ENCODE measurements at regions not wholly inside any gene's neighbourhood (a gene's known extent, or its start where the extent isn't known, plus 50 kb on each side); places are given as distances from the start of the nearest gene placed in this dataset.

DNA sequence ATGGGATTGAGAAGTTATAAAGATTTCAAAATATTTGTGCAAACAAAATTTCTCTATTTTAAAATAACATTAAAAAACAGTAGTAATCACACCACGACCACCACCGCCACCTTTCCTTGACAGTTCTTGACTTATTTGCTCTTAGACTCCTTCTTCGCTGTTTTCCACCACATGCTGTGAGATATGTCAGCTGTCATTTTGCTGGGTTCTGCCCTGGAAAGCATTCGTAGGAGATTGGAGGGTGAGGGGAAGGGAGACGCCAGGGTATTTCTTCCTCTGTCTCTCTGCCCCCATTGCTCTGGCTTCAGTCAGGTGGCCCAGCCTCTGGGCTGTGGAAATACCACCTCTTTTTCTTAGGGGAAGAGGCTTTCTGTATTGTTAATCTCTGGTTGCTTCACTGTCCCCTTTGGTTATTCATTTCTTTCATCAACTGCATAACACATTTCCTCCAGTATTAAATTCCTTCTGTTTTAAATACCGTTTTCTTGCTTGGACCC is 186.2 kb downstream of the NEDD1 start:
- no peak for DNase-seq (ENCODE audit: low read depth in 2 of 2)

DNA sequence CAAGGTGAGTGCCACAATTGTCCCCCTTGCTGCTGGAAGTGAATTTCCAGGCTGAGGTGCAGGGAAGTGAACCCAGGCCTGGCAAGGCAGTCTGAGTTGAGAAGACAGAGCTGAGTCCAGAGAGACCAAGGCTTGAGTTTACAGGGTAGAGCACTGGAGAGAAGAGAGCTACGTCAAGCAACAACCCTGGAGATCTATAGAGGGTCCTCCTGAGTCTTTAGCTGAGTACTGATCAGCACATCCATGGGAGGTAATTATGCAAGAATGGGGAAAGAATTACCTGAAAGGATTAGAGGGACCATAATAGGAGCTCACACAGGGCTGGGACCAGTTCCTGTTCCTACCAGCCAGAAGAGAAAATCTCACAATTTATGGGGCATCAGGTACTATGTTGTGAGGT is 190.7 kb downstream of the NEDD1 start:
- DNase-seq (ENCODE audit: low read depth in 2 of 2), result no peak

DNA sequence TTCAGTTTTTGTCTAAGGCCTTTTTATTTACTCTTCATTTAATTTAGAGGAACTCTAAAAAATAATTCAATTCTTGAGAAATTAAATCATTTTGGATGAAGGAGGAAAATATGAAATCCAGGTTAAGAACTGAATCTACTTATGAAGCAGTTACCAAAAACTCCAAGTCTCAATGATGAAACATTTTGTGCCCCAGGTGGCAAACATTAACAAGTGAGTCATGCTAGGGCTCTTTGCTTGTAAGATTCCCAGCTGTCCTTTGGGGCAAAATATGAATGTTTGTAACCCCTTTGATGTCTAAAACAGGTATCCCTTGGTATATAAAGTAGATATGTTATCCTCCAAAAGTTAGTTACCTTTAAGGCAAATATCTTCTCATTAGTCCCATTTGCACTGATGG is 202.4 kb downstream of the NEDD1 start:
- DNase-seq (ENCODE audit: low read depth in 2 of 2), result no peak

DNA sequence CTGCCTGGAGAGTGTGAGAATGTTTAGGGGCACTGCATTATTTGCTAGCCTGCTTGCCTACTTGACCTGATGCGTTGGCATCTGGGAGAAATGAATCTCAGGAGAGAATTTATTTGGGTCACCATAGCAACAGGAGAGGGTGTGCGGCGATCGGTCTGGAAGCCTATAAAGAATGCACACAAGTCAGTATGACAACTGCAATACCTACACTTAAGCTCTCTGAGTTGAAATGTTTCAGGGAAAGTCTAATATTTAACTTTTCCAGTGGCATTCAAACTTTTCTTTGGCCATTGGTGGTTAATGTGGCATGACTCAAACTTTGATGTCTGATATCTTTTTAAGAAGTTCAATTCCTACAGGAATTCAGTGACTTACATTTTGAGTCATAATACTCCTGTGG is 205.1 kb downstream of the NEDD1 start:
- no peak for DNase-seq (ENCODE audit: low read depth in 2 of 2)

DNA sequence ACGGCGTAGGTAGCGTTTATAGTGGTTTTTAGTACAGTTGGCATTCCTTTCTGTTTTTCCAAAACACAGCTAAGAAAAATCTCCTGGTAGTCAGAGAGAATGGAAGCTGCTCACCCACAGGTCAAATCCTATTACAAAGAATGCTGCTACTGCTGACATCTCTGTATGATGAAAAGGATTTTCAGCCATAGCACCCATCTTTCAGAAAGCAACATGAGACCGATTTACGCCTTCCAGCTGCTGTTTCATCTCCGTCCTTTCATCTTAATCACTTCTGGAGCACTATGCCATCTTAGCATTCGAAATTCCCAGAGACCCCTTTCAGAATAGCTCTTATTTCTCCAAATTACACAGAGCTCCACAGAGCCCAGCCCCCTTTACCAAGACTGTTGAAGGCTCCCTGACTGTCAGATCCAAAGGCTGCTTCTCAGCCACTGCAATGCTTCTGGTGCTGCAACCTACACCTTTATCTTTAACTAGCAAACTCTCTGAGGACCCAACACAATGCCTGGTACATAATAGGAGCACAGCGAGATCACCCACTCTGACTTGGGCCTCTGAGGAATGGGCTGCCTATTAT is 211.8 kb downstream of the NEDD1 start:
- no peak for DNase-seq (ENCODE audit: low read depth in 2 of 2)

DNA sequence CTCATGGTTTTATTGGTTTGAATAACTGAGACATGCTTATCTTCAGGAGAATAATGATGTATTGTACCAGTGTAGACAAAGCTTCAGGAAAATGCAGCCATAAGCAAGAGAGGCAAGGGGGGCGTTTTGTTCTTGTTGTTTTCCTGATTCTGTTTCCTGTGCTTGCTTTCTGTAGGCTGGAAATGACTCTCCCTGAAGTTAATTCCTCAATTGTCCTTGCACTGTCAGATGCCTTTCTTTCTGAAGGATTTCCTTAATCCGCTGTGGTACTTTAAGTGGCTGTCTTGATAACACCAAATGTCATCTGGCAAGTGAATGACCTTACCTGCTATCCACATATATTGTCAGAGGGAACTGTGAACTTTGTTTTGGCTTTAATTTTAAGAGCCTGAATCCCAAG is 220.0 kb downstream of the NEDD1 start:
- DNase-seq (ENCODE audit: low read depth in 2 of 2), result no peak

DNA sequence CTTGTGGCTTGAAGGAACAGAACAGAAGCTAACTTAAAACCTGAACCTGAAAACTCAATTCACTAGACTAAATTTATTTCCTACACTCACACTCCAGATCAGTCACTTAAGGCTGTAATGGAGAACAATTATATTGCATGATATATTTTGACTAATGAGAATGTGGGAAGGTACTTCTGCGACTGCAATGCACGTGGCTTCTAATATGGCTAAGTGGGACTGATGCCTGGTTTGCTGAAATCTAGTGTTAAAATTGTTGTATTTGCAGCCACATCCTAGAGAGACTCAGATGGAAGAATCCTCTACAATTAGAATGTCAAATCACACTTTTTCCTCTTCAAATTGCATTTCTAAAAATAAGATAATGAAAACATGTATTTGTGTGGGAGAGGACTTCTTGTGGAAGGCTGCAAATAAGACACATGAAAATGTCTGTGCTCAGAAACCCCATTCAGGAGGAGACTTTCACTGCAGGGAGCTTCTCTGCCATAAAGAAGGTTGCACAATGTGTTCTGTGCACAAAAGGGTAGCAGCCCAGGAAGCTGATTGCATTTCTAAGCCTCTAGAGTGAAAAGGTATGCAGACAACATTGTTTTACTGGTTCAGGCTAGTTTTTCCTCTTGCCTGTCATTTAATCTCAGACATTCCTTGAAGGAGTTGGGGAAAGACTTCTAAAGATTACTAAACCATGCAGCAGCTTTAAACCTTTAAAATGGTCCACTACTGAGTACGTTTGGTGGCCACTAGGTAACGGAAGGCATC is 224.3 kb downstream of the NEDD1 start:
- no peak for DNase-seq (ENCODE audit: low read depth in 2 of 2)

DNA sequence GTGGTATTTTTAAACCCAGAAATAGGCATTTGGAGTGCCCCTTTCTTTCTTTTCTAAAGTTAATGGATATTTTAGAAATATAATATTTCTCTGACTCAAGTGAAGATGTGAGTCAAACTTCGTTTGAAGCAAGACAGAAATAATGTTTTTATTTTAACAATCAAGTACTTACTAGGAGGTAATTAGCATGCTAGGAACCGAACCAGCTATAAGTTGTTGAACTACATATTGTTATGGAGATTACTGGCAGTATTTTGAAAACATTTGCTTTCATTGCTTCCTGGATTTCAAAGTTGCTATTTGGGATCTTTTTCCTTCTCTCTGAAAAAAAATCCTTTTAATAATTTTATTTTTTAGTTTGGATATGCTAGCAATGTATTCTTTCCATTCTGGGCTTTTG is 225.2 kb downstream of the NEDD1 start:
- no peak for DNase-seq (ENCODE audit: low read depth in 2 of 2)

DNA sequence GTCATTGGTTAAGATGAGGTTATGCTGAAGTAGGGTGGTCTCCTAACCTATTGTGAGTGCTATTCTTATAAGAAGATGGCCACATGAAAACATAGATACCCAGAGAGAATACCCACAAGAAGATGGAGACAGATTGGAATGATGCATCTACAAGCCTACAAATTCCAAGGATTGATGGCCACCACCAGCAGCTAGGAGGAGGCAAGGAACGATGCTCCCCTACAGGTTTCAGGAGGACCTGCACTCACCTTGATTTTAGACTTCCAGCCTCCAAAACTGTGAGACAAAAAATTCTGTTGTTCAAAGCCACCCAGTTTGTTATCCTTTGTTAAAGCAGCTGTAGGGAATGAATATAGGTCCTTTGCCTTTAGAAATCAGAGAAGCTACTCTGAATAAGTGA is 227.4 kb downstream of the NEDD1 start:
- DNase-seq (ENCODE audit: low read depth in 2 of 2), result no peak

DNA sequence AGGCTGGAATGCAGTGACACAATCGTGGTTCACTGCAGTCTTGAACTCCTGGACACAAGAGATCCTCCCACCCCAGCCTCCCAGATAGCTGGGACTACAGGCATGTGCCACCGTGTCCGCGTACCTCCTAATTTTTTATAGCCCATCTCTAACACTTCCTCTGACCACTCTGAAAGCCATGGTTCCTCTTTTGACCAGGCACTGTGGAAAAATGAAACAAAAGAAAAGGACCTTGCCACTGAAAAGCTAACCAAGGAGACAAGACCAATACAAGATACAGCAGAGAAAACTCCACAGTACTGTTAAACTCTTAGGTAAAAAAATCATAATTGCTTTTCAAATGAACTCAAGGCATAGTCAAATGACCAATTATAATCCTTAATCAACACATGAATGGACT is 233.3 kb downstream of the NEDD1 start:
- DNase-seq (ENCODE audit: low read depth in 2 of 2), result no peak

DNA sequence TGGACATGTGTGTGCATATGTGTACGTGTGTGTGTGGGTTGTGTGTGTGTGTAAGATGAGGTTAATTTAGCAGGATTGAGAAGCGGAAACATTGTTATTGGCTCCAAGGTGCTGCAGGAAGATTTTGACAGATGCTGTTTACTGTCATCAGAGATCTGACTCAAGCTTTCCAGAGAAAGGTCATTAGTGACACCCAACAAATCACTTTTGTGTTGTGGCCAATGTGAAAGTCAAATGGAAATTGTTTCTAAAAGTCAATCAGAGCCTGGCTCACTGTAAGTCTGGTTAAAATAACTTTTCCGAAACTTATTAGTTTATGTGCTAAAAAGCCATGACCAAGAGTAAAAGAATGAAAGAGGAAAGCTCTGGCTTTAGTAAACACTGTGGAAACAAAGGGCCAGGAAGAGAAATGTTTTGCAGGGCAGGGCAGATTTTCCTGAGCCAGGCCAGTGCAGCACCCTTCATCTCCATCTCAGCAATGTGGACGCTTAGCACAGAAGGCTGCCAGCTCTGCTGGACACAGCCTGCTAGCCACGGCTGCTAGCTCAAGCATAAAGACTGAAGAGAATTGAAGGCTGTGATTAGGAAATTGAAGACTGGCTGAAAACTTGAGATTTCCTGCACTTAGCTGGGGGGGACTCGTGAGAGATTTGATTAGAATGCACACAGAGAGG is 235.8 kb downstream of the NEDD1 start:
- DNase-seq (ENCODE audit: low read depth in 2 of 2), result no peak

DNA sequence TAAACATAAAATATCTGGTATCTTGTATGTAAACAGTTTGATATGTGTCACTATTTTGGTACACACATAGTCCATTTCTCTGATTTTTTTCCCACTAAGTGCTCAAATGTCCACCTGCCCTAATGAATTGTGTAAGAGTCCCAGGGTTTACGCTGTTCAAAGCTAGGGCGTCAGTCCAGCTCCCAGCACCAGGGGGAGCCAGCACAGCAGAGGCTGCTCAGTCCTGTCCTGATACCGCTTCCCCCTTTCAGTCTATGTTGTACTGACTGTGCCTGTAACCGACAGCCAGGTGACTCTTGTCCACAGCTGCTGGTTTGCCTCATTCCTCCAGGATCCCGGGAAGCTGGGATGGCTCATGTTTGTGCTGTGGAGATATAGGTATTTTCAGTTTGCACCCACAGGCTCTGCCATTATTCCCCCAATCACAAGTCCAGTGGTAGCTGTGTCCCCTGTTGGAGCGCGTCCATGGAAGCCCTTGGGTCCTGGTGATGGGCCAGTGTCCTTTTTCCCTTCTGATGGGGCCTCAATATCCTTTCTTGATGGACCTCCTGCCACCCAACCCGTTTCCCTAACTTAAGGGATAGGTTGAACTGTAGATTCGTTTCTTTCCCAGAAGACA is 242.0 kb downstream of the NEDD1 start:
- peak; percentile 5 to 47 for DNase-seq (ENCODE audit: low read depth in 2 of 2)

DNA sequence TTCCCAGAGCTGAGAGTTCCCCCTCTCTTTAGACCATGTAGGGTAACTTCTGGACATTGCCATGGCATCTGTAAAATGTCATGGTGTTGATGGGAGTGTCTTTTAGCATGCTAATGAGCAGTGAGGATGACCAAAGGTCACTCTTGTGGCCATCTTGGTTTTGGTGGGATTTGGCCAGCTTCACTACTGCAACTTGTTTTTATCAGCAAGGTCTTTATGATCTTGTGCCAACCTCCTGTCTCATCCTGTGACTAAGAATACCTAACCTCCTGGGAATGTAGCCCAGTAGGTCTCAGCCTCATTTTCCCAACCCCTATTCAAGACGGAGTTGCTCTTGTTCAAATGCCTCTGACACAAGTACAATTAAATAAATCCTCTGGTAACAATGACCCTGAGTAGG is 244.4 kb downstream of the NEDD1 start:
- no peak for DNase-seq (ENCODE audit: low read depth in 2 of 2)

DNA sequence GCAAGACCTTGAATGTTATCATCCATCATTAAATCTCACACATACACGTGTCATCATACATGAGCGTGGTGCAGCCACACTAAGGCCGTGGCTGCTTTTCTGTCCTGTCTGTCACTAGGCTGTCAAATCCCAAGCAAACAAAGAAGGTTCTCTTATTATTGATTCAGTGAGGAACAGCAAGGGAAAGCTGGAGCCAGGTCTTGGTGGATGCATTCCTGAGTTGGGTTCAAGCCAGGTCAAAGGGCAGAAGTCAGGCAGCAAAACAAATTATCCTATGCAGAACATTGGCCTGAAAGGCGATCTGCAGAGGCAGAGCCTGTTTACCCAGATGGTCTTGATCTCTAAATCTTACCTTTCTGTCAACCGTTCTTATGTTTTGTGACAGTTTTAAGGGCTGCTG is 252.3 kb downstream of the NEDD1 start:
- no peak for DNase-seq (ENCODE audit: low read depth in 2 of 2)

DNA sequence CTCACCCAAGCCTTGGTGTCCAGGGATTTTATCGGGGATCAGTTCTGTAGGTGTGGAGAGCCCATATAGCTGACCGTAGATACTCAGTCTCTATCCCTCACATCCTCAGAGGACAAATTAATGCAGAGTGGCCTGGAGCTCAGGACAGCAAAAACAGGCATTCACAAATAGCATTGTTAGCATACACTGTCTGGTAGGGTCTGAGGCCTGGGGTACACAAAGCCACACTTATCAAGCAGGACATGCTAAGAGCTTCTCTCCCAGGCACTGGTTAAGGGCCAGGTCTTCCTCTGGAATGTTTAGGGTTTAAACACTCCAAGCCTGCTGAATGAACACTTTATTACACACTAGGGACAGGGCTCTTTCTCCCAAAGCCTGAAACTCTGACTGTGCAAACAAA is 253.2 kb downstream of the NEDD1 start:
- no peak for DNase-seq (ENCODE audit: low read depth in 2 of 2)

DNA sequence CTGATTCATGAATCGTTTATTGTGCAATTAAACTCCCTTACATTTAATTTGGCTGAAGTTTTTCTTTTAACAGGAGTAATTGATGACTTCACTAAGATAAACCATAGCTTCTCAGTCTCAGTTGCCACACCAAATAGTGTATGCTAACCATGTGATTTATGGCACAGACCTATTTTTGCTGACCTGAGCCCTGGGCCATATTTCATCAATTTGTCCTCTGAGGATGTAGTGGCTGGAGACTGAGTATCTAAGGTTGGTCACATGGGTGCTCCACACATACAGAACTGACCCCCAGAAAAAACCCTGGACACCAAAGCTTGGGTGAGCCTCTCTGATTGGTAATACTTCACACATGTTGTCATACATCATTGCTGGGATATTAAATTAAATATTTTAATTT is 255.1 kb downstream of the NEDD1 start:
- DNase-seq (ENCODE audit: low read depth in 2 of 2), result no peak

DNA sequence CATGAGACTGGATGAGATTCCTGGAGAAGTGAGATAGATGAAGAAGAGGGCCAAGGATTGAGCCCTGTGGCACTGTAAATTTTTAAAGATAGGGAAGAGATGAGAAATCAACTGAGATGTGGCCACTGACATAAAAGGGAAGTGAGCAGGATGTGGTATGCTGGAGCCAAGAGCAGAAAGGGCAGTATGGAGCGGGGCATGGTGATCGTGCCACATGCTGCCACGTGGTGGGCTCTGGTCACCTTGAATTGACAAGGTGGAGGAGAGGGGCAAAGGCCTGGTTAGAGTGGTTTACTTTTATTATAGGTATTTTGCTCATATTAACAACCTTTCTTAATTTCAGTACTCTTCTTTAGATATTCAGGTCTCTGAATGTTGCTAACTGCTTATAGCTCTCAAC is 257.9 kb downstream of the NEDD1 start:
- DNase-seq (ENCODE audit: low read depth in 2 of 2), result no peak

DNA sequence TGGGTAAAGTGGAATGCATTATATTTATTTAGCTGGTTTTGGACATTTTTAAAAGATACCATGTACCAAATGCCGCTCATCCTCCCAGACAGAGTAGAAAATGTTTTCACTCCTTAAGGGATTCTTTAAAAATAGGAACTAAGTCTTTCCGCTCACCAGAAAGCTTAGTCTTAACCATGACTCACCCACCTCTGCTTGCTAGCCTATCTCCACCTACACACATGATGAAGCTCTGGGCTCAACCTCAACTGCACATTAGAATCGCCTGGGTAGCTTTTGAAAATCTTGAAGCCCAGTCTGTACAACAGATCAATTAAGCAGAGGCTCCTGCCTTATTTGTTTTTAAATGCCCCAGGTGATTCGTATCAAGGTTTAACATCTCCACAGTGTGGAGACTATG is 260.5 kb downstream of the NEDD1 start:
- no peak for DNase-seq (ENCODE audit: low read depth in 2 of 2)

DNA sequence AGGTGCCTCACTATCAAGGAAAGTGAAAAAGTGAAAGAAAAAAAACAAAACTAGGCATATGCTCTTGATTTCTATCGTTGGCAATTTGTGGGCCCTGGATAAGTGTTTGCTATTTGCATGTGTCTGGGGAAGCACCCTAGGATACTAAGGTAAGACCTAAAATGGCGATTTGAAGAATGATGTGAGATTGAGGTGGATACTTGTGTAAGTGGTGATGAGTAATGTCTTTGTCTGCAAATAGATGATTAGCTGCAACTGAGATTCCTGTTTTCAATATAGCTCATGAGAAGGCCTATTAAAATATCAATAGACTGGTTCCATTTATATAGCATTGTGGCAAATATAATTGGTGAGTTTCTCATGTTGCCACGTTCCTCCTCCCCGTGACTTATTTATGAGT is 261.7 kb downstream of the NEDD1 start:
- DNase-seq (ENCODE audit: low read depth in 2 of 2), result no peak

DNA sequence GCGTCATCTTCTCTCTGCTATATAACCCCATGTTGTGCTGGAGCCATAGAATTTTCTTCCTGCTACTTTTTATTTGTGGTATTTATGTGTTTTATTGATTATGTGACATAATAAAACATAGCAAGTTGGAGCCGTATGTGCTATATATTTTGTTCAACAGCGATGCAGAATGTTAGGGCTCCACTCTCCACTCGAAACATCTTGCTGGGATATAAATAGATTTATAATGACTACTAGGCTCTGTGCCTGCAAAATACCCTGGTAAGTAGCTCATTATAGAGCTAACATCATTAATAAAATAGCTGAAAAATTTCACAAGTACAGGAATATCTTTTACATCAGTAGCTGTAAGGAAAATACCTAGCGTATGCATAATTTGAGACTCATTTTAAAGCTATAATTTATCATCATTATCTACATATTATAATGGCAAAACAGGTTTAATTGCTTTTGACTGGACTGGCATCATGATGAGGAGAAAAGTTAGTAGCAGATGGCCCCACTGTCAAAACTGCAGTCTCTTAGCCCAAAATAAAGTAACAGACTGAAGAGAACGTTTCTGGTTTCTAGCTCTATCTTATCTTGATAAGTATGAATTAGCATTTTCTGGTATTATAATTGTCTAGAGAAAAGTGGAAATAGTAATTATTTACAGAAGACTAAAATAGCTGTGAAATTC is 263.0 kb downstream of the NEDD1 start:
- DNase-seq (ENCODE audit: low read depth in 2 of 2), result no peak

DNA sequence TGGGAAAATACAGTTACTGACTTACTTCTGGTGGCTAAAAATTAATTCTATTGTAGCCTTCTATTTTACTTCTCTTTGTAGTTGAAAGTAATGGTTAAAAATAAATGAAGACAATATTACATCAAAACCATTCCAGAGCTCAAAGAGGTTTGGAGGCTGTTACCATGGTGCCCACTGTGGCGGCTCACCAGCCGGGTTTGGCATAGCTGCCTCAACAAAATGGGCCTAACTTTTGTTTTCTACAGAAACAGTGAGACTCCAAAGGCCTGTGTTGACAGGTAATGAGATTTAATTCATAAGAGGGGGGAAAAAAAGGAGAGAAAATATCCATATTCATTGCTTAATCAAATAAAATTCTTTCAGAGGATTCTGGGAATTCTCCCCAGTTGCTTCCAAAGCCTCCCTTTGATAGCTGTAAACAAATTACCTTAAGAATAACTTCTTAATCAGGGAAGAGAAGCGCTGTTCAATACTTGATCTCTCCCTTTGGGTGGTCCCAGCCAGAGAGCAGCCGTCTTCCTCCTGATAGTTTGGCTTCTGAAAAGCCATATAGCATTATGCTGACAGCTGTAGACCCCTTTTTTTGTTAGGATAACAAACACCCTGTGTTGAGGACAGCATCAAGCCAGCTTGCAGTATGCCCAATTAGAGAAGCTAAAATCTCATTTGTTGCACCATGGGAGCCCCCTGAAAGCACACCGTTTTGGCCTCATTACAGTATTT is 266.8 kb downstream of the NEDD1 start:
- no peak for DNase-seq (ENCODE audit: low read depth in 2 of 2)

All from stimulated activated CD4-positive, alpha-beta T cell treated with anti-CD3 and anti-CD28 coated beads, Interleukin-12 subunit alpha, Interleukin-12 subunit beta, amount 100 ng/mL, for 24 hours (primary cell).